ENCODE measurements at regions not wholly inside any gene's neighbourhood (a gene's known extent, or its start where the extent isn't known, plus 50 kb on each side); places are given as distances from the start of the nearest gene placed in this dataset.

- no peaks in the 10 kb centered on the region for H3K4me1 Mint-ChIP-seq
- Histone ChIP-seq H4K8ac (replicated peaks; ENCODE audit: insufficient read length, low read depth, low read length) (no peak overlapping the region), H3K4ac (ENCODE audit: low read depth, low read length) (no peak overlapping the region), H3K4me2 (ENCODE audit: insufficient read depth, insufficient read length, low read length) (no peak overlapping the region), H4K91ac (ENCODE audit: insufficient read length, low read depth, low read length) (no peak overlapping the region), H2AK5ac (ENCODE audit: insufficient read length, low read length) (no peak overlapping the region), H4K5ac (ENCODE audit: insufficient read length, low read depth, low read length) (no peak overlapping the region), H2BK120ac (ENCODE audit: low read depth, low read length, poor library complexity, severe bottlenecking) (no peak overlapping the region), H3K9me3 (ENCODE audit: control insufficient read depth, low read depth, low read length) (no peaks in the 10 kb centered on the region), H2AFZ (ENCODE audit: low read length) (no peak overlapping the region), H3K27ac (ENCODE audit: insufficient read length, low read depth, low read length) (no peak overlapping the region), H2BK20ac (ENCODE audit: low read depth, low read length, poor library complexity, severe bottlenecking) (no peak overlapping the region), H3K79me1 (ENCODE audit: insufficient read depth, low read depth, low read length, poor library complexity, severe bottlenecking) (no peaks in the 10 kb centered on the region), H2BK15ac (ENCODE audit: low read depth, low read length) (no peak overlapping the region), H3K79me2 (ENCODE audit: insufficient read depth, low read length) (no peaks in the 10 kb centered on the region), H3K23ac (ENCODE audit: insufficient read length, low read depth, low read length) (no peak overlapping the region), H3K9ac (ENCODE audit: extremely low read depth, insufficient read length, low read length) (no peak overlapping the region), H3K27me3 (ENCODE audit: insufficient read depth, low read length) (no peaks in the 10 kb centered on the region), H2BK5ac (ENCODE audit: insufficient read length, low read length) (no peak overlapping the region), H3K4me1 (ENCODE audit: insufficient read depth, low read length) (no peaks in the 10 kb centered on the region), H3K18ac (ENCODE audit: insufficient read length, low read depth, low read length) (no peak overlapping the region), H3K56ac (ENCODE audit: insufficient read length, low read depth, low read length) (no peak overlapping the region), H2BK12ac (ENCODE audit: insufficient read length, low read depth, low read length) (no peak overlapping the region), H3T11ph (ENCODE audit: low read length) (no peak overlapping the region), H3K23me2 (ENCODE audit: insufficient read length, low read depth, low read length, poor library complexity, severe bottlenecking) (no peaks in the 10 kb centered on the region), H4K20me1 (ENCODE audit: control insufficient read depth, insufficient read depth, insufficient read length) (no peaks in the 10 kb centered on the region), H3K14ac (ENCODE audit: insufficient read depth, low read length) (no peak overlapping the region)
- no peak for TF ChIP-seq CTCF (conservative IDR thresholded peaks at IDR 0.05)
- peaks cover 0 to 4% (median 0%) of the 10 kb centered on the region in 3 experiments; a peak in 1 of 7 replicates for H3K36me3 Mint-ChIP-seq (ENCODE audit: insufficient read depth in 1 of 3, low read depth in 3 of 3)
- H3K4me3 Mint-ChIP-seq: no peak overlapping the region
- no peak for DNase-seq
- no peaks in the 10 kb centered on the region; the same call in 1 of the 2 replicates for H3K27me3 Mint-ChIP-seq (ENCODE audit: low read depth)
- peaks cover 3 to 9% of the 10 kb centered on the region in 2 experiments; a peak in 2 of 5 replicates for H3K9me3 Mint-ChIP-seq
- 100% methylated on average over 1 of the region's 4 CpGs for WGBS (ENCODE audit: extremely low coverage, insufficient read length, low lambda C conversion rate)
- H3K27ac Mint-ChIP-seq: no peak overlapping the region
These were observed 329.5 kb downstream of the CDH2 start for GRCh38 chr18:27847412-27847811.
